ENCODE measurements at regions not wholly inside any gene's neighbourhood (a gene's known extent, or its start where the extent isn't known, plus 50 kb on each side); places are given as distances from the start of the nearest gene placed in this dataset.
A peak's percentile ranks its signal among the peaks of the same experiment; 100 is the strongest.

- no peak for DNase-seq
These were observed 63.9 kb upstream of the TRIM2 start for GRCh38 chr4:153140294-153140693.

DNA sequence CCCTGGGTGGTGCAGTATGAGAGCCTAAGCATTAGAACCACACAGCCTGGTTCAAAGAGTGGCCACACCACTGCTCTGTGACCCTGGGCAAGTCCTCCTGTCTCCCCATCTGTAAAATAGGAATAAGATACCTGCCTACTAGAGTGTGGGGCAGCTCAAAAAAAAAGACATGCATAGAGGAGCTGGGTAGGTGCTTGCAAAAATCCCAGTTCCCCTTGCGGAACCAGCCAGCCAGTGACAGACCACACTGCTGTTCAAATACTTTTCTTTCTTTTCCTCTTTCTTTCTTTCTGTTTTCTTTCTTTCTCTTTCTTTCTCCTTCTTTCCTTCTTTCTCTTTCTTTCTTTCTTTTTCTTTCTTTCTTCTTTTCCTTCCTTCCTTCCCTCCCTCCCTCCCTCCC lies 63.0 kb upstream of the TRIM2 start:
- DNase-seq = no peak

GRCh38 chr4:153142700-153143438 lies 61.4 kb upstream of the TRIM2 start:
- peak; percentile 58 for DNase-seq

GRCh38 chr4:153143527-153144348 lies 60.5 kb upstream of the TRIM2 start:
- DNase-seq = peak; percentile 44

- DNase-seq = no peak
These were observed 58.2 kb upstream of the TRIM2 start for GRCh38 chr4:153146031-153146430.

DNA sequence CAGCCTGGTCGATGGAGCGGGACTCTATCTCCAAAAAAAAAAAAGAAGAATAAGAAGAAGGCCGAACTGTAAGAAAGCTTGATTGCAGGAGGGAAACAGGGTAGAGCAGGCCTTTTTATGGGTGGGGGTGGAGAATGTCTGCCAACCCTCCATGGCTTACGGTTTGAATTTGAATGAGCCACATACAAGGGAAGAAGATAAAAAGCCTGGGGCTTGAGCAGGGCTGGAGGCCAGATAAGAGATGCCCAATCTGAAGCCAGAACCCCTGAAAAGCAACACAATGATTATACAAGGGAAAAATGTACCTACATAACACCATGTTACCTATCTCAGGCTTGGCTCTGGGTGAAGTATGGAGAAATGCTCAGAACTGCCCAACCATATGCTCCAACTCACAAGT lies 57.3 kb upstream of the TRIM2 start:
- no peak for DNase-seq

DNA sequence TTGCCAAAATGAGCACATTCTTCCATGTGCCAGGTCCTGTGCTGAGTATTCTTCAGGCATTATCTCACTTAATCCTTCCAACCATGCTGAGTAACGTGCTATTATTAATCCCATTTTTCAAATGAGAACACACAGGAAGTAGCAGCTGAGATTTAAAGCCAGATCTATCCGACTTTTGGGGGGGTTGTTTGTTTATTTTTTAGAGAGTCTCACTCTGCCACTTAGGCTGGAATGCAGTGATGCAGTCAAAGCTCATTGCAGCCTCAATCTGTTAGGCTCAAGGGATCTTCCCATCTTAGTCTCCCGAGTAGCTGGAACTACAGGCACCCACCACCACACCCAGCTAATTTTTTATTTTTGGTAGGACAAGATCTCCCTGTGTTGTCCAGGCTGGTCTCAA lies 55.5 kb upstream of the TRIM2 start:
- DNase-seq = no peak

GRCh38 chr4:153151535-153152455 lies 52.4 kb upstream of the TRIM2 start:
- DNase-seq = peak; percentile 63

GRCh38 chr4:153152501-153153338 lies 51.5 kb upstream of the TRIM2 start:
- no peak for DNase-seq

DNA sequence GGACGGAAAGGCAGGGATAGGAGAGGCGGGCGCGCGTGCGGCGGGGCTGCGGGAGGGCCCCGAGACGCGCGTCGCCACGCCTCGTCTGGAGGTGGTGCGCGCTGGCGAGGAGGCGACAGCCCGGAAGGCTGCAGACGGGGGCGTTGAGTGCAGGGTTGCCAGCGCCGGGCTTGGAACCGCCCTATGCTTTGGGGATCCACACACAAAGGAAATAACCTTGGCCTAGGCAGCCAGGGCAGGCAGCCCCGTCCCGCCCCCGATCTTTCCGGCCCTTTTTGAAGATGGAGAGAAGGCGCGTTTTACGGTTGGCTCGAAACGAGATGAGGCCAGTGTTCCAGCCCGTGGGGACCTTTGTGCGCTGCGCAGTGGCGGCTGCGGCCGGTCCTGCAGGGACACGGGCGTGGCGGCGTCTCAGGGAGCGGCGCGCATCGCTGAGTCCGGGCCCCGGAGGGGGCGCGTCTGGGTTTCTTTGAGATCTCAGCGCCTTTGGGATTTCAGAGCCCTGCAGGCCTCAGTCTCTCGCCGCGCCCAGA lies 50.8 kb upstream of the TRIM2 start:
- DNase-seq = peak; percentile 89

DNA sequence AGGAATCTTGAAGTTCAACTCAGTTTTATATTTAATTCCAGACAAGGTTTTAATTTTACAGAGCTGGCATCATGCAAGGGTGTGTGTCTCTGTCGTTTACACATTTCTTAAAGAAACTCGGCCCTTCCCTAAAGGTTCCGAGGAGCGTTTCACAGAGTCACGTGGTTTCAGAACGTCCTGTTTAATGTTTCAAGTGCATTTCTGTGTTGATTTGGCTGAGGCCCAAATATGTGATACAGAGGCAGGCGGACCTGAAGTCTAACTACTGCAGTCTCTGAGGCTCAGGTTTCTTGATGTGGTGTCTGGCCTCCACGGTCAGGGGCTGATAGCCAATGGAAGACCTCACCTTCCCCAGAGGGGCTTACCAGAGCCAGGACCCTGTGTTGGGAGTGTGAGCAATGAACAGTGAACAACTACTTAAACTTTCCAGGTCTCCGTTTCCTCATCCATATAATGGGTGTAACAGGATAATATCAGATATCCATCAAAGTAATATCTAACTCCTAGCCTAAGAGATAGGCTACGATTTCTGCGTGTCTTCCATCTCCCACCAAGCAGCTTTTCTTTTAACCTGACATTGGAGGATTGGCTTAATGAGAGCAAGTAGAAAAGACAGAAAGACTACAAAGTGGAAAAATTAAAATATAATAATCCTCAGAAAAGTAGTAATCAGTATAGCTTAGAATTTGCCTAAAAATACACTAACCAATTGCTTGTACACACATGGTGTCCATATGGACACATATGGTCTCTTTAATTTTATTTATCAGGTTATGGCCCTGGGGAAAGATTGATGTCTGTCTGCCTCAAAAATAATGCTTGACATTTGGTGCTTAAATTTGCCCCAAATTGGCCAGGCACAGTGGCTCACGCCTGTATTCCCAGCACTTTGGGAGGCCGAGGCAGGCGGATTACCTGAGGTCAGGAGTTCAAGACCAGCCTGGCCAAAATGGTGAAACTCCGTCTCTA lies 50.0 kb upstream of the TRIM2 start:
- DNase-seq = no peak

Data from right kidney (tissue), 1 donor.